Fibroblast of the aortic adventitia (primary cell): ENCODE measurements at regions not wholly inside any gene's neighbourhood (a gene's known extent, or its start where the extent isn't known, plus 50 kb on each side); places are given as distances from the start of the nearest gene placed in this dataset.

ENCODE experiments used
- DNase-seq: peaks from one replicate; pipeline ENCODE4 v3.0.0-alpha.2; 2010; ENCODE audit warnings: low read depth
- H3K4me3 ChIP-seq: 2 replicates; pipeline ENCODE4 v1.5.1; 2011; ENCODE audit warnings: low read depth, mild to moderate bottlenecking, control low read depth, low read length, moderate library complexity
- TF ChIP-seq, protein P1 (sequence below): IDR thresholded peaks from 2 replicates; pipeline ENCODE4 v1.5.1; 2011; ENCODE audit warnings: mild to moderate bottlenecking, low read length, control low read depth, inconsistent platforms; ENCODE audit not compliant: insufficient read depth

DNA sequence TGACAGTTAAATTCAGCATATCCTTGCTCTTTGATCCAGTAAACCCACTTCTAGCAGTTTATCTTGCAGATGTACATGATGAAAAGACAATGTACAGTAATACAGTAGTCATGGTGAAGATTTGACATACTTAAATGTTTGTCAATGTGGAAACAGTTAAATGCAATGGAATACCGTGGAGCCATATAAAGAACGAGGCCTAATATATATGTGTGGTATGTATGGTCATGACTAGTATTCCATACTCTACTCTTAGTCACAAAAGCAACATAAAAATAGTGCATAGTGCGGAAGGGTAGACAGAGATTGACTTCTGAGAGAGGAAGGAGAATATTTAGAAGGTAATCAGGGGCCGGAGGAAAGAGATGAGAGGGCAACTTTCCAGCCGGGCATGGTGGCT, 70.7 kb upstream of the ARMC2 start:
- no peak overlapping the region for H3K4me3 ChIP-seq
- no peak for DNase-seq
- TF ChIP-seq, protein P1, sequence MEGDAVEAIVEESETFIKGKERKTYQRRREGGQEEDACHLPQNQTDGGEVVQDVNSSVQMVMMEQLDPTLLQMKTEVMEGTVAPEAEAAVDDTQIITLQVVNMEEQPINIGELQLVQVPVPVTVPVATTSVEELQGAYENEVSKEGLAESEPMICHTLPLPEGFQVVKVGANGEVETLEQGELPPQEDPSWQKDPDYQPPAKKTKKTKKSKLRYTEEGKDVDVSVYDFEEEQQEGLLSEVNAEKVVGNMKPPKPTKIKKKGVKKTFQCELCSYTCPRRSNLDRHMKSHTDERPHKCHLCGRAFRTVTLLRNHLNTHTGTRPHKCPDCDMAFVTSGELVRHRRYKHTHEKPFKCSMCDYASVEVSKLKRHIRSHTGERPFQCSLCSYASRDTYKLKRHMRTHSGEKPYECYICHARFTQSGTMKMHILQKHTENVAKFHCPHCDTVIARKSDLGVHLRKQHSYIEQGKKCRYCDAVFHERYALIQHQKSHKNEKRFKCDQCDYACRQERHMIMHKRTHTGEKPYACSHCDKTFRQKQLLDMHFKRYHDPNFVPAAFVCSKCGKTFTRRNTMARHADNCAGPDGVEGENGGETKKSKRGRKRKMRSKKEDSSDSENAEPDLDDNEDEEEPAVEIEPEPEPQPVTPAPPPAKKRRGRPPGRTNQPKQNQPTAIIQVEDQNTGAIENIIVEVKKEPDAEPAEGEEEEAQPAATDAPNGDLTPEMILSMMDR, result no peak

DNA sequence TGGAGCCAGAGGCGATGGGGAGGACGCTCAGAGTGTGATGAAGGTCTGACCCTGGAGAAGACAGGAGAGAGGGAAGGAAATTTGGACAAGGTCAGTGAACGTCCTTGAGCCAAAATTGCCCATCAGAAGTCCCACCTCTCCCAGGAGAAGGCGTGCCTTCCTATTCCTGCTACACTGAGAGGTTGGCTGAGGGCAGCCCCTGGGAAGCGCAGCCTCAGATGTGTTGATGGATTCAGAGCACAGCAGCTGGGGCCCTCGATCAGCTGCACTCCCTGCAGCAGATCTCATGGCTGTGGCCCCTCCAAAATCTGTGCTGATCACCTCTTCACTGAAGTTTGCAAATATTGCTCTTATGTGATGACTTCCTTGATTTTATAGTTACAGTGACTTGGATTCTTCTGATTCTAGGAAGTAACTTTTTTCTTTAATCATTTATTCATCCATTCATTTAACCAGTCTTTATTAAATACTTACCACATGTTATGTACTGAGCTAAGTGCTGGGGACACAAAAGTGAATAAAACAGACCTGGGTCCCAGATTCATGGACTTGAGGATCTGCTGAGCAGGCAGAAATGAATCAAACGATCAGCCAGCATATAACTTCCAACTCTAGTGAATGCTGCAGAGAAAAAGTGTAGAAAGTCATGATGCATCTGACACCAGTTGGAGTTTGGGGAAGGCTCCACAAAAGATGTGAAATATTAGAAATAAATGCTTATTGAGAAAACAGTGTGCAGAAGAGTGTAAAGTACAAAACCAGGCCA, 69.6 kb upstream of the ARMC2 start:
- H3K4me3 ChIP-seq, result no peak overlapping the region
- TF ChIP-seq, protein P1, result no peak
- no peak for DNase-seq

DNA sequence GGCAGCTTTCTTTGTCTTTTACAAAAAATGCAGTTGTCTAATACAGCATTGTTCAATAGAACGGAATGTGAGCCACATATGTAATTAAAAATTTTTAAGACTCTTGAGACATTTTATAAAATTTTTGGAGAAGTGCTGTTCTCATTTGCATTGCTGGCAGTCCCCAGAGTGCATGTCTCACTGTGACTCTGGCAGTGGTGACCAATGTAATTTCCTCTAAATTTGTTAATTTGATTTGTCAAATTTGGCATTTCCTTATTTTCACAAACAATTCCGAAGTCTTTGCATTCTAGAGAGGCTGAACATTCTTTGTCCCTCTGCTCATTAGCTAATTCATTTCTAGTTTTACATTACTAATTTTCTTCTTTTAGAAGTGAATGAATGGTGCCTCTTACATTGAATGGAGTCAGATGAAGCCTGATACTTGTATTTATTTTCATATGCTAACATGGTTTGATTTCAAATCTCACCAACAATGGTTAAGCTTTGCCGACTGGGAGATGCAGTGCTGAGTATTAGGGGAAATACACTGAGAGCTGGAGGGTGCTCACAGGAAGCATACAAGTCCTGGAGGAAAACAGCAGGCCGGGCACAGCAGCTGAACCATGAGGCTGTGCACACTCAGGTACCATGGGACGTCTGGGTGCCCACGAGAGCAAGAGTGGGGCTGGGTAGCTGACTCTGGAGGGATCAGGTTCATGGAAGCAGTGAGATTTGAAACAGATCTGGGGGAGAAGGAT, 68.5 kb upstream of the ARMC2 start:
- H3K4me3 ChIP-seq, result no peak overlapping the region
- no peak for DNase-seq
- TF ChIP-seq, protein P1, result no peak

DNA sequence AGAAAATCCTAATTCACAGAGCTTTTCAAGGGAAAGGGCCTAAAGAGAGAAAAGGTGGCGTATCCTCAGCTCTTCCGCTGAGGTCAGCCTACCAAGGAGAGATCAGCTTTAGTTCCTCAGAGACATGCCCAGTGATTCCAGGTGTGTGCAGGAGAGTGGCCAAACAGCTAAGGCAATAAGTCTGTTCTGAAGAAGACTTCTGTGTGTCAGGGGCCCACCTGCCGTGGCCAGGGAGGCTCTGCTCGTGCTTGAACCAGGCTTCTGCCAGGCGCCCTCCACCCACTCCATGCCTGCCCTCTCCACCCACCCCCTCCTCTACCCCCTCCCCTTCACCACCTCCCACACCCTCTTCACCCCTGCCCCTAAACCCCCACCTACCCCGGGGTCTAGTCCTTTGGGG, 67.4 kb upstream of the ARMC2 start:
- no peak overlapping the region for H3K4me3 ChIP-seq

DNA sequence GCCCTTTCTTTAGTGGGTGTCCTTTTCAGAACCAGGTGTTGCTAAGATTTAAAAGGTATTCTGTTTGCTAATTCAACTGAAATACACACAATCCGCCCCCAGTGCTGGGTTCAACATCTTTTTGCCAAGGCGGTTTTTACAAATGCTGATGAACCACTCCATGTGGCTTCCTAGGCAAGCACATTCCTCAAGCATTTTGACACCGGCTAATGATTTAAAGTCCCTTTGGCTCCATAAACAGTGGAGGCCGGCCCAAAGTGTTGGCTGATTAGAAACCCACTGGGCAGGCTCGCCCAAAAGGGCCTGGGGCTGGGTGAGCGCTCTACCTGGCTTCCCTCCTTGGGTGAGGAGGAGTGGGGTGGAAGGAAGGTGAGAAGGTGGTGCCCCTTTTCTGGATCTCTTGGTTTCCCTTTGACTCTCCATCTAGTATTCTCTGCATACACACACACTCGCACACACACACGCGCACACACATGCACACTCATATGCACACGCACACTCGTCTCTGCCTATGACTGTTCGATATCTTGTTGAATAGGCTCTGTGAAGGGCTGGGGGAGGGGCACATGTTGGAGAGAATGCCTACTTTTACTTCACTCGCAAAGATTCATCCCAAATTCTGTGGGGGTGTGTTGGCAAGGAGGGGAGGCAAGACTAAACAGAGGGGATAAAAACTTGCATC, 66.7 kb upstream of the ARMC2 start:
- TF ChIP-seq, protein P1, result no peak
- peak; percentile 28 for DNase-seq
- H3K4me3 ChIP-seq, result peak overlapping the region; percentile 62

More for the DNA sequence above, 67.4 kb upstream of the ARMC2 start:
- no peak for DNase-seq
- TF ChIP-seq, protein P1, result no peak

DNA sequence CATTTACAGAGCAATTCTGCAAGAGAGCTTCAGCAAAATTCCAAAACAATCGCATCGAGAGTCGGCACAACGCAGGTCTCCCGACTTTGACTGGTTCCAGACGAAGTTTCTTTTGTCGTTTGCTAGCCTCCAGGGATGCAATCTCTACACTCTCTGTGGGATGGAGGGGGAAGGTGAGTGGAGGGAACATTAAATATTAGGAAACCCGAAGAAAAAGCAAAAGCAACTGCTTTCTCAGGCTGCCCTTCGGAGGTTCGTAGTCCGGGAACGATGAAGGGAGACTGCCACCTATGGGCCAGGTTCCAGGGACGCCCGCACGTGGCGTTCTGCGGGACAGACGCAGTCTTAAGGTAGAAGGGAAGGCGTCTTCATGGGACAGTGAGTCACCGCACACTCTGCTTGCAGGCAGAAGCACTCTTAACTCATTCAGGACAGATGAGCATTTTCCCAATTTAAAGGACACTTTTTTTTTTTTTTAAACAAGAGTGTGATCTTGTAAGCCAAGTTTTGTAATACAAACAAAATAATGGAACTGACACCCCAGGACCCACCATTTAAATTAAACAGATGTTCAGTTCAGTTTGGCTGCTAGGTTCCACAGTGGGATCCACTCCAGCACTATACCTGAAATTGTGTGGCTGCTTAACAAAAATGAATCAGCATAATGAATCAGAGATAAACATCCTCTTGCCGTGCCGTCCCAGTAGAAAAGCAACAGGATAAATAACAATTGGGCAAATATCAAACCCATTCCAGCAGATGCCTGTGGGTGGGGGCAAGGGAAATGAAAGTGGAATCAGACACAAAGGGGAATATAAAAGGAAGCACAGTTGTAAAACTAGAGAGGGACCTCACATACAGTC, 65.8 kb upstream of the ARMC2 start:
- TF ChIP-seq, protein P1, result peak; percentile 84
- H3K4me3 ChIP-seq, result peak overlapping the region; percentile 62
- peak; percentile 81 for DNase-seq
